Mesenchymal stem cell (in vitro differentiated cells and primary cell): ENCODE measurements at regions not wholly inside any gene's neighbourhood (a gene's known extent, or its start where the extent isn't known, plus 50 kb on each side); places are given as distances from the start of the nearest gene placed in this dataset.

ENCODE experiments used
- DNase-seq: peaks from one replicate; pipeline ENCODE4 v3.0.0-alpha.2; 2013
- H2AFZ ChIP-seq: one replicate; pipeline ENCODE4 v1.6.1; 2013; ENCODE audit warnings: low read depth, mild to moderate bottlenecking, control low read depth, inconsistent platforms, low read length, moderate library complexity
- H2AK5ac ChIP-seq: 2 replicates; pipeline ENCODE4 v1.6.1; 2013; ENCODE audit warnings: low read length, moderate library complexity, mild to moderate bottlenecking, inconsistent platforms; ENCODE audit not compliant: severe bottlenecking
- H2BK120ac ChIP-seq: one replicate; pipeline ENCODE4 v1.6.1; 2013; ENCODE audit warnings: low read depth, mild to moderate bottlenecking, inconsistent platforms, low read length, moderate library complexity
- H2BK12ac ChIP-seq, 2 experiments: one replicate each; pipeline ENCODE4 v1.6.1; 2013; ENCODE audit warnings: inconsistent platforms in 2 of 2, low read length in 2 of 2, mild to moderate bottlenecking in 2 of 2, moderate library complexity in 2 of 2, control low read depth in 1 of 2
- H2BK15ac ChIP-seq: one replicate; pipeline ENCODE4 v1.6.1; 2013; ENCODE audit warnings: mild to moderate bottlenecking, low read depth, inconsistent platforms; ENCODE audit not compliant: poor library complexity, severe bottlenecking
- H2BK5ac ChIP-seq: 2 replicates; pipeline ENCODE4 v1.6.1; 2013; ENCODE audit warnings: low read depth, mild to moderate bottlenecking, low read length, control low read depth, inconsistent platforms; ENCODE audit not compliant: poor library complexity, severe bottlenecking
- H3K14ac ChIP-seq, 2 experiments: one replicate each; pipeline ENCODE4 v1.6.1; 2013; ENCODE audit warnings: inconsistent platforms in 2 of 2, low read length in 2 of 2, control low read depth in 1 of 2, mild to moderate bottlenecking in 1 of 2, moderate library complexity in 1 of 2
- H3K18ac ChIP-seq, 2 experiments: one replicate each; pipeline ENCODE4 v1.6.1; 2013; ENCODE audit warnings: inconsistent platforms in 2 of 2, low read length in 2 of 2, control low read depth in 1 of 2, low read depth in 1 of 2, mild to moderate bottlenecking in 1 of 2
- H3K23ac ChIP-seq, 2 experiments: one replicate each; pipeline ENCODE4 v1.6.1; 2013; ENCODE audit warnings: inconsistent platforms in 2 of 2, low read length in 2 of 2, mild to moderate bottlenecking in 2 of 2, moderate library complexity in 2 of 2, control low read depth in 1 of 2
- H3K27ac ChIP-seq: 2 replicates; pipeline ENCODE4 v1.5.1; 2013; ENCODE audit warnings: mild to moderate bottlenecking, moderate library complexity, low read length, control low read depth, inconsistent platforms; ENCODE audit not compliant: poor library complexity, severe bottlenecking
- H3K27me3 ChIP-seq, 2 experiments: 2 replicates each; pipeline versions ENCODE4 v1.6.1 to v1.7.0; 2013; ENCODE audit warnings: low read length in 2 of 2, mild to moderate bottlenecking in 2 of 2, moderate library complexity in 2 of 2, control low read depth in 1 of 2, inconsistent platforms in 1 of 2; ENCODE audit not compliant: control insufficient read depth in 1 of 2, insufficient read depth in 1 of 2
- H3K36me3 ChIP-seq, 2 experiments: 2 replicates each; pipeline versions ENCODE4 v1.6.1 to v1.7.0; 2013; ENCODE audit warnings: low read length in 2 of 2, control low read depth in 1 of 2, inconsistent platforms in 1 of 2, low read depth in 1 of 2, mild to moderate bottlenecking in 1 of 2; ENCODE audit not compliant: insufficient read depth in 2 of 2, control insufficient read depth in 1 of 2
- H3K4ac ChIP-seq, 2 experiments: one replicate each; pipeline ENCODE4 v1.6.1; 2013; ENCODE audit warnings: inconsistent platforms in 2 of 2, low read length in 2 of 2, mild to moderate bottlenecking in 2 of 2, moderate library complexity in 2 of 2, control low read depth in 1 of 2, low read depth in 1 of 2
- H3K4me1 ChIP-seq: 2 replicates; pipeline ENCODE4 v1.6.1; 2013; ENCODE audit warnings: low read depth, low read length, control low read depth; ENCODE audit not compliant: control insufficient read depth, insufficient read depth
- H3K4me2 ChIP-seq: 2 replicates; pipeline ENCODE4 v1.6.1; 2013; ENCODE audit warnings: low read length, mild to moderate bottlenecking, inconsistent platforms; ENCODE audit not compliant: poor library complexity, severe bottlenecking
- H3K4me3 ChIP-seq, 2 experiments: 2 replicates each; pipeline versions ENCODE4 v1.5.1 to v1.7.0; 2013; ENCODE audit warnings: low read length in 2 of 2, mild to moderate bottlenecking in 2 of 2, control low read depth in 1 of 2, low read depth in 1 of 2; ENCODE audit not compliant: insufficient read depth in 1 of 2
- H3K79me1 ChIP-seq: replicated peaks from 2 replicates; pipeline ENCODE4 v1.6.1; 2013; ENCODE audit warnings: mild to moderate bottlenecking, control low read depth, low read length, inconsistent platforms; ENCODE audit not compliant: poor library complexity, severe bottlenecking
- H3K9ac ChIP-seq: 2 replicates; pipeline ENCODE4 v1.7.0; 2013; ENCODE audit warnings: mild to moderate bottlenecking, low read length, moderate library complexity
- H3K9me3 ChIP-seq: 2 replicates; pipeline ENCODE4 v1.7.0; 2013; ENCODE audit warnings: mild to moderate bottlenecking, low read length; ENCODE audit not compliant: control insufficient read depth
- H4K8ac ChIP-seq: one replicate; pipeline ENCODE4 v1.6.1; 2013; ENCODE audit warnings: inconsistent platforms, mild to moderate bottlenecking, low read length, moderate library complexity
- H4K91ac ChIP-seq: one replicate; pipeline ENCODE4 v1.6.1; 2013; ENCODE audit warnings: mild to moderate bottlenecking, low read length, inconsistent platforms
- WGBS: methylation state at CpG from one replicate; pipeline ENCODE4 v1.1.7; 2013; ENCODE audit warnings: mixed read lengths; 5-methylcytosine and 5-hydroxymethylcytosine counted together

DNA sequence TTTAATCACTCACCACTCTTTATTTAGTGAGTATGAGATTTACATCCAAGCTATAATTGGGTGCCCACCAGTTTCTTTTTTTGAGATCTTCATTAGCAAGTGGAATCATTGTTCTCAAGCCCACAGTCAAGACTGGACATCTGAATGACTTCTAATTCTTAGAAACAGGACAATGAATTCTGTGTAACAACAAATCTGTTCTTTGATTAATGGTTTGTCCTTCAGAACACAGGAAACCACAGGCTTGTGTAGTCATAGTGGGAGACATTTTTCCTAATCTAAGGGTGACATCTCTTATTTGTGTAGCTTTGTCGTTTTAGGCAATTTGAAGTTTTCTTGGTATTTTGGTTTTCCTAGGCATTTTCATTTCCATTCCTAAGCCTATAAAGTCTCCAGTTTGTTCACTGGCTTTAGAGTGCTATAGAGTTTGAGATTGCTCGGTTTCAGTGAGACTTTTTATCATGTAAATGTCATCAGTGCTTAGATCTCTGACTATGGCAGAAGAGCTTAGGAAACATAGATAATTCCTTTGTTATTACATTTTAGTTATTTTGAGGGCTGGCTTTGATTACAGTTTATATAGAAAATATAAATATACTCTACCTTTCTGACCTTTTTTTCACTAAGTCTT is 903.9 kb upstream of the MAP3K7 start:
- Histone ChIP-seq H3K36me3 (no peaks in the 10 kb centered on the region), H2BK120ac (no peak overlapping the region), H4K8ac (no peak overlapping the region), H3K4me1 (no peaks in the 10 kb centered on the region), H3K23ac (no peak overlapping the region), H3K4me2 (no peak overlapping the region), H3K27ac (no peak overlapping the region), H2AK5ac (no peak overlapping the region), H4K91ac (no peak overlapping the region), H3K27me3 (no peaks in the 10 kb centered on the region), H3K14ac (no peak overlapping the region), H2AFZ (no peak overlapping the region), H2BK12ac (no peak overlapping the region), H3K9me3 (no peaks in the 10 kb centered on the region), H3K4ac (no peak overlapping the region), H3K18ac (no peak overlapping the region), H2BK15ac (no peak overlapping the region), H3K79me1 (no peaks in the 10 kb centered on the region), H3K4me3 (no peak overlapping the region), H3K9ac (no peak overlapping the region), H2BK5ac (no peak overlapping the region)
- peak; percentile 26 for DNase-seq
- WGBS: 67% methylated on average over 1 of the region's 2 CpGs

DNA sequence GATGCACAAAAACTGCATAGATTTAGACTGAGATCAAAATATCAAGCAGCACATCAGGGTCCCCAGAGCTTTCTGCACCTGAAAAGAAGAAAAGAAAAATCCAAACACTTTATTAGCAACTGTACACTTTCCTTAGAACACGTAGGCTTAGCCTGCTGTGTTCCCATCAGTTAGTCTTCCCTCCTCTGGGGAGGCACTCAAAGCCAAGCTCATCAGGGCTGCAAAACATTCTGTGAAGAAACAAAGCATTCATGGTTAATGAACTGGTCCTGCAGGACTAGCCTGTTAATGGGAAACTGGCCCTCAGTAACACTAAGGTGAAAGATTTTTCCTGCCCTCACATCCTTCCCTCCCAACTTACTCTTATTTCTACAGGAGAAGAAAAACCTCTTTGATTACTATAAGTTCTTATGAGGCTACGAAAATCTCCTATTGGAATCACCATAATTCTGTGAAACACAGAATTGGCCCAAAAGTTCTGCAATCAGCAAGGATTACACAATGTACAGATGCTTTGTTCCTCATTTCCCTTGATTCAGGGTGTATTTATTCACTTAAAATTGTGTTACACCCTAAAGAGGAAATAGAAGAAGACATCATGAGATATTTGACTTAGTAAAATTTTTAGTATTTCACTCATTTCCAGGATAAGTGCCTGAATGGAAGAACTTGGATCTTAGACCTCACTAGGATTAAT is 901.0 kb upstream of the MAP3K7 start:
- H3K9ac ChIP-seq: no peak overlapping the region
- no peak overlapping the region for H2BK120ac ChIP-seq
- H3K23ac ChIP-seq: no peak overlapping the region
- no peak overlapping the region for H2AFZ ChIP-seq
- H3K79me1 ChIP-seq: no peaks in the 10 kb centered on the region
- WGBS: 72% methylated on average over 2 of the region's 2 CpGs
- no peak overlapping the region for H4K8ac ChIP-seq
- H4K91ac ChIP-seq: no peak overlapping the region
- H3K4me3 ChIP-seq: no peak overlapping the region
- no peaks in the 10 kb centered on the region for H3K27me3 ChIP-seq
- H3K4me2 ChIP-seq: no peak overlapping the region
- no peak for DNase-seq
- H3K18ac ChIP-seq: no peak overlapping the region
- no peaks in the 10 kb centered on the region for H3K9me3 ChIP-seq
- H3K4ac ChIP-seq: no peak overlapping the region
- no peak overlapping the region for H2AK5ac ChIP-seq
- H2BK12ac ChIP-seq: no peak overlapping the region
- no peak overlapping the region for H3K27ac ChIP-seq
- H3K4me1 ChIP-seq: no peaks in the 10 kb centered on the region
- no peak overlapping the region for H3K14ac ChIP-seq
- no peak overlapping the region for H2BK5ac ChIP-seq
- H3K36me3 ChIP-seq: no peaks in the 10 kb centered on the region
- H2BK15ac ChIP-seq: no peak overlapping the region

DNA sequence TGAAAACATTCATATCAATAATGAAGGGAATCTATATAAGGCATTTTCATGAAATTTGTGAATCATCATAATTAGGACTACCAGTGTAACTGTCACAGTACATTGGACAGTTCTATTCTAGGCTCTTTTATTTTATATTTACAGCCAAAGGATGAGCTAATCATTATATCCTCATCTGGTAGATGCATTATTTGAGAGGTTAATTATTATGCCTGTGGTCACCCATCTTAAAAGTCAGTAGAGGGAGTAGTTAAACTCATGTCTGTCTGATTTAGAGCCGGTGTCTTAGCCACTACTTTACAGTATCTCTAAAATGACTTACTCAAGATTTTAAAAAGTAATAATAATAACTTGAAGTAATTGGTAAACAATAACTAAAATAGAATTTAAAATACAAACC is 899.3 kb upstream of the MAP3K7 start:
- no peak overlapping the region for H3K27ac ChIP-seq
- H2AFZ ChIP-seq: no peak overlapping the region
- H3K27me3 ChIP-seq: no peaks in the 10 kb centered on the region
- H2BK15ac ChIP-seq: no peak overlapping the region
- no peak overlapping the region for H3K4me2 ChIP-seq
- no peak overlapping the region for H4K8ac ChIP-seq
- H3K4ac ChIP-seq: no peak overlapping the region
- no peak overlapping the region for H3K14ac ChIP-seq
- no peaks in the 10 kb centered on the region for H3K4me1 ChIP-seq
- H2BK5ac ChIP-seq: no peak overlapping the region
- no peak overlapping the region for H3K23ac ChIP-seq
- no peaks in the 10 kb centered on the region for H3K79me1 ChIP-seq
- no peaks in the 10 kb centered on the region for H3K9me3 ChIP-seq
- no peak overlapping the region for H2BK120ac ChIP-seq
- no peak overlapping the region for H2BK12ac ChIP-seq
- no peak overlapping the region for H4K91ac ChIP-seq
- no peaks in the 10 kb centered on the region for H3K36me3 ChIP-seq
- WGBS: no CpG with 5 or more reads among the region's 1 CpG
- no peak overlapping the region for H2AK5ac ChIP-seq
- H3K4me3 ChIP-seq: no peak overlapping the region
- H3K9ac ChIP-seq: no peak overlapping the region
- no peak for DNase-seq
- H3K18ac ChIP-seq: no peak overlapping the region

DNA sequence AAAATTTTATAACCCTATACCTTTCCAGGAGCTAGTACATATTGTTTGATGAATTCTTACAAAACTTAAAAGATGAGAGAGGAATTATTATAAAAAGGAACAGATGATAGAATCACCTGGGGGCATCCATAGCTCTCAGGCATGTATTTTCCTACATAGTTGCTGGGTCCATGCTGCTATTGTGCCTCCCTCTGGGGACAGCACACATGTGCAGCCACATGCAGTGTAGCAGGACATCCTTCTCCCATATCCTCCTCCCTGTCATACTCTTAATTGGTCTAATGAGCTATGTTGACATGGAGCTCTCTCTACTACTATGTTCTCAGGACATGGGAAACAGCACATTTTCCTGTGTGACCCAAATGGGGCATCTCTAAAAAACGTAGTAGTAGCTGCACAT is 898.2 kb upstream of the MAP3K7 start:
- H2BK12ac ChIP-seq: no peak overlapping the region
- no peak overlapping the region for H3K4me2 ChIP-seq
- H3K14ac ChIP-seq: no peak overlapping the region
- no peak overlapping the region for H4K8ac ChIP-seq
- H3K9ac ChIP-seq: no peak overlapping the region
- H3K27me3 ChIP-seq: no peaks in the 10 kb centered on the region
- no peak overlapping the region for H2AFZ ChIP-seq
- H3K4ac ChIP-seq: no peak overlapping the region
- no peaks in the 10 kb centered on the region for H3K36me3 ChIP-seq
- H3K9me3 ChIP-seq: no peaks in the 10 kb centered on the region
- H4K91ac ChIP-seq: no peak overlapping the region
- H3K4me3 ChIP-seq: no peak overlapping the region
- no peak overlapping the region for H3K18ac ChIP-seq
- H3K4me1 ChIP-seq: no peaks in the 10 kb centered on the region
- no peak overlapping the region for H2BK15ac ChIP-seq
- no peak overlapping the region for H3K27ac ChIP-seq
- no peak for DNase-seq
- no peak overlapping the region for H3K23ac ChIP-seq
- no peak overlapping the region for H2BK120ac ChIP-seq
- no peak overlapping the region for H2BK5ac ChIP-seq
- WGBS: 70% methylated on average over 1 of the region's 1 CpG
- no peak overlapping the region for H2AK5ac ChIP-seq
- H3K79me1 ChIP-seq: no peaks in the 10 kb centered on the region
